Lung (tissue), 11 donors: ENCODE measurements at regions not wholly inside any gene's neighbourhood (a gene's known extent, or its start where the extent isn't known, plus 50 kb on each side); places are given as distances from the start of the nearest gene placed in this dataset.

Experiments used
- ATAC-seq: fragments of 200-7000 bp; cut with Tn5 transposase; one replicate; pipeline ENCODE4 v1.9.1; 2020; ENCODE audit warnings: moderate number of reproducible peaks; ENCODE audit not compliant: insufficient read depth, low FRiP score
- DNase-seq, 3 donors: peaks; one replicate each; pipeline ENCODE4 v3.0.0-alpha.2; 2013 to 2017
- H3K27ac ChIP-seq, 2 donors: one replicate each; pipeline ENCODE4 v1.5.1; 2013; ENCODE audit warnings: mild to moderate bottlenecking in 2 of 2, moderate library complexity in 2 of 2, control low read depth in 1 of 2, inconsistent platforms in 1 of 2, low read depth in 1 of 2, low read length in 1 of 2
- H3K27me3 ChIP-seq, 3 donors: one replicate each; pipeline ENCODE4 v1.5.1; 2013; ENCODE audit warnings: low read length in 2 of 3; ENCODE audit not compliant: control insufficient read depth in 3 of 3, insufficient read depth in 3 of 3
- H3K36me3 ChIP-seq, 4 donors: one replicate each; pipeline ENCODE4 v1.5.1; 2013; ENCODE audit warnings: low read length in 4 of 4, mild to moderate bottlenecking in 1 of 4, moderate library complexity in 1 of 4; ENCODE audit not compliant: control insufficient read depth in 4 of 4, insufficient read depth in 4 of 4
- H3K4me1 ChIP-seq, 5 donors: one replicate each; pipeline ENCODE4 v1.5.1; 2013; ENCODE audit warnings: low read length in 5 of 5, mild to moderate bottlenecking in 2 of 5, moderate library complexity in 1 of 5; ENCODE audit not compliant: control insufficient read depth in 5 of 5, insufficient read depth in 5 of 5
- H3K4me3 ChIP-seq: one replicate; pipeline ENCODE4 v1.5.1; 2013; ENCODE audit warnings: mild to moderate bottlenecking, control low read depth, moderate library complexity
- H3K9ac ChIP-seq, 2 donors: one replicate each; pipeline ENCODE4 v1.5.1; 2013; ENCODE audit warnings: low read length in 2 of 2, control low read depth in 1 of 2; ENCODE audit not compliant: insufficient read depth in 1 of 2
- H3K9me3 ChIP-seq, 4 donors: one replicate each; pipeline ENCODE4 v1.5.1; 2013; ENCODE audit warnings: low read length in 3 of 4, mild to moderate bottlenecking in 1 of 4, moderate library complexity in 1 of 4; ENCODE audit not compliant: control insufficient read depth in 4 of 4, insufficient read depth in 3 of 4
- CTCF ChIP-seq: IDR thresholded peaks from 2 replicates; pipeline ENCODE4 v1.5.1; 2012; ENCODE audit warnings: mild to moderate bottlenecking; ENCODE audit errors: control extremely low read depth, extremely low read depth
- WGBS, 2 donors: extraction: QIAGEN DNeasy Blood & Tissue Kit; methylation state at CpG; one replicate each; pipeline ENCODE4 v1.1.7; 2013; 5-methylcytosine and 5-hydroxymethylcytosine counted together
- donor health status: control.
- donor health status: control.
- donor health status: Bipolar disorder and iron deficiency.
- donor health status: healthy.
- donor health status: DM: yes; HTN: yes; CAD: no.

DNA sequence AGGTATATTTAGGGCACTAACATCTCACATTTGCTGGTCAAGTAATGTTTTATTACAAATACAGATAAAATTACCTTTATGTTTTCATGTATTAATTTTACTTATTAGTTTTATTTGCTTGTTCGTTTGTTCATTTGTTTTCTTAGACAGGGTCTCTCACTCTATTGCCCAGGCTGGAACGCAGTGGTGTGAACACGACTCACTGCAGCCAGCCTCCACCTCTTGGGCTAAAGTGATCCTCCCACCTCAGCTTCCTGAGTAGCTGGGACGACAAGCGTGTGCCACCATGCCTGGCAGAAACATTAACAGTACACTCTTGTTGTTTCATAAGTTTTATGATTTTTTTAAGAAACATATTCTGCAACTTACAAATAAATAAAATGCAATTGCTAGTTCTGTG lies 123.2 kb downstream of the ZNF608 start:
- Histone ChIP-seq H3K36me3 (no peaks in the 10 kb centered on the region), H3K4me1 (no peaks in the 10 kb centered on the region), H3K27me3 (no peaks in the 10 kb centered on the region), H3K4me3 (no peak overlapping the region), H3K27ac (no peak overlapping the region), H3K9me3 (no peaks in the 10 kb centered on the region), H3K9ac (no peak overlapping the region)
- TF ChIP-seq CTCF: no peak
- WGBS, 2 donors: 73 to 80% methylated on average over 5 of the region's 5 CpGs
- ATAC-seq (no peak), DNase-seq (no peak)

- Histone ChIP-seq H3K27ac (no peak overlapping the region), H3K9me3 (no peaks in the 10 kb centered on the region), H3K4me1 (no peaks in the 10 kb centered on the region), H3K36me3 (no peaks in the 10 kb centered on the region), H3K4me3 (no peak overlapping the region), H3K9ac (no peak overlapping the region), H3K27me3 (no peaks in the 10 kb centered on the region)
- 68 to 81% methylated on average over 3 of the region's 3 CpGs for WGBS, 2 donors
- no peak for DNase-seq
- no peak for TF ChIP-seq CTCF
- ATAC-seq: no peak
Measured at GRCh38 chr5:124622851-124623250, 123.6 kb downstream of the ZNF608 start.

- TF ChIP-seq CTCF: no peak
- WGBS, 2 donors: 84 to 86% methylated on average over 5 of the region's 5 CpGs
- no peak for DNase-seq
Measured at GRCh38 chr5:124621279-124621678, 125.2 kb downstream of the ZNF608 start.

GRCh38 chr5:124620743-124621142 lies 125.7 kb downstream of the ZNF608 start:
- H3K36me3 ChIP-seq: no peaks in the 10 kb centered on the region
- no peaks in the 10 kb centered on the region for H3K9me3 ChIP-seq
- H3K9ac ChIP-seq: no peak overlapping the region
- 87 to 93% methylated on average over 2 of the region's 2 CpGs for WGBS, 2 donors
- no peaks in the 10 kb centered on the region for H3K27me3 ChIP-seq
- no peak overlapping the region for H3K4me3 ChIP-seq
- DNase-seq: no peak
- H3K27ac ChIP-seq: no peak overlapping the region
- H3K4me1 ChIP-seq: no peaks in the 10 kb centered on the region
- ATAC-seq: no peak
- no peak for TF ChIP-seq CTCF

More at GRCh38 chr5:124621279-124621678, 125.2 kb downstream of the ZNF608 start:
- no peak overlapping the region for H3K4me3 ChIP-seq
- H3K36me3 ChIP-seq: no peaks in the 10 kb centered on the region
- H3K9me3 ChIP-seq: no peaks in the 10 kb centered on the region
- no peaks in the 10 kb centered on the region for H3K27me3 ChIP-seq
- no peak overlapping the region for H3K27ac ChIP-seq
- H3K9ac ChIP-seq: no peak overlapping the region
- no peaks in the 10 kb centered on the region for H3K4me1 ChIP-seq
- no peak for ATAC-seq
